Psoas muscle (tissue), 7 donors: ENCODE measurements at regions not wholly inside any gene's neighbourhood (a gene's known extent, or its start where the extent isn't known, plus 50 kb on each side); places are given as distances from the start of the nearest gene placed in this dataset.
A peak's percentile ranks its signal among the peaks of the same experiment; 100 is the strongest.

Experiments
- ATAC-seq, 4 donors: fragments of 200-7000 bp; cut with Tn5 transposase; one replicate each; pipeline ENCODE4 v1.9.1; 2020; ENCODE audit warnings: moderate library complexity in 3 of 4, mild to moderate bottlenecking in 2 of 4
- DNase-seq, 2 donors: peaks; one replicate each; pipeline ENCODE4 v3.0.0-alpha.2; 2020
- H3K27ac ChIP-seq: fragments of 200-600 bp; one replicate; pipeline ENCODE4 v1.8.0; 2022
- H3K27me3 ChIP-seq, 3 donors: fragments of 200-600 bp in 1 of 3; one replicate each; pipeline versions ENCODE4 v1.6.1 to v1.8.0; 2013 to 2022; ENCODE audit warnings: low read length in 2 of 3, mild to moderate bottlenecking in 2 of 3, moderate library complexity in 1 of 3; ENCODE audit not compliant: insufficient read depth in 3 of 3
- H3K36me3 ChIP-seq, 2 donors: fragments of 200-600 bp in 1 of 2; one replicate each; pipeline versions ENCODE4 v1.6.1 to v1.8.0; 2013 to 2022; ENCODE audit warnings: low read depth in 1 of 2, mild to moderate bottlenecking in 1 of 2, moderate library complexity in 1 of 2; ENCODE audit not compliant: insufficient read depth in 1 of 2
- H3K4me1 ChIP-seq: fragments of 200-600 bp; one replicate; pipeline ENCODE4 v1.8.0; 2022
- H3K4me3 ChIP-seq: fragments of 200-600 bp; one replicate; pipeline ENCODE4 v1.8.0; 2022; ENCODE audit warnings: mild to moderate bottlenecking
- H3K9me3 ChIP-seq: fragments of 200-600 bp; one replicate; pipeline ENCODE4 v1.8.0; 2022
- WGBS, 3 donors: extraction: QIAGEN DNeasy Blood & Tissue Kit; methylation state at CpG; one replicate each; pipeline versions ENCODE4 v1.1.6 to v1.1.7; 2013; 5-methylcytosine and 5-hydroxymethylcytosine counted together
- intact Hi-C, 2 donors: fragments of 100-400 bp; cut with DNase I; formaldehyde crosslinking; loops; one replicate each; pipeline versions ENCODE4 v1.11.0 to v1.14.2; 2022
- TF ChIP-seq, protein P1 (sequence below): fragments of 200-600 bp; IDR thresholded peaks from one replicate; pipeline ENCODE4 v1.8.0; 2022; ENCODE audit warnings: antibody characterized with exemption
- donor health status: healthy with polysubstance abuse.
- donor health status: DM: no; HTN: no; CAD: no; lungs with moderate emphysema.
- donor health status: Bipolar disorder and iron deficiency.
- donor health status: healthy.
- donor health status: DM: yes; HTN: yes; CAD: no.
- donor health status: DM: no; HTN: no; CAD: no.
- donor health status: DM: yes; HTN: yes; CAD: no.

GRCh38 chr5:124349931-124350330, 396.5 kb downstream of the ZNF608 start:
- no peaks in the 10 kb centered on the region for H3K4me1 ChIP-seq
- intact Hi-C loops = no loop called here
- TF ChIP-seq, protein P1, sequence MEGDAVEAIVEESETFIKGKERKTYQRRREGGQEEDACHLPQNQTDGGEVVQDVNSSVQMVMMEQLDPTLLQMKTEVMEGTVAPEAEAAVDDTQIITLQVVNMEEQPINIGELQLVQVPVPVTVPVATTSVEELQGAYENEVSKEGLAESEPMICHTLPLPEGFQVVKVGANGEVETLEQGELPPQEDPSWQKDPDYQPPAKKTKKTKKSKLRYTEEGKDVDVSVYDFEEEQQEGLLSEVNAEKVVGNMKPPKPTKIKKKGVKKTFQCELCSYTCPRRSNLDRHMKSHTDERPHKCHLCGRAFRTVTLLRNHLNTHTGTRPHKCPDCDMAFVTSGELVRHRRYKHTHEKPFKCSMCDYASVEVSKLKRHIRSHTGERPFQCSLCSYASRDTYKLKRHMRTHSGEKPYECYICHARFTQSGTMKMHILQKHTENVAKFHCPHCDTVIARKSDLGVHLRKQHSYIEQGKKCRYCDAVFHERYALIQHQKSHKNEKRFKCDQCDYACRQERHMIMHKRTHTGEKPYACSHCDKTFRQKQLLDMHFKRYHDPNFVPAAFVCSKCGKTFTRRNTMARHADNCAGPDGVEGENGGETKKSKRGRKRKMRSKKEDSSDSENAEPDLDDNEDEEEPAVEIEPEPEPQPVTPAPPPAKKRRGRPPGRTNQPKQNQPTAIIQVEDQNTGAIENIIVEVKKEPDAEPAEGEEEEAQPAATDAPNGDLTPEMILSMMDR = no peak

DNA sequence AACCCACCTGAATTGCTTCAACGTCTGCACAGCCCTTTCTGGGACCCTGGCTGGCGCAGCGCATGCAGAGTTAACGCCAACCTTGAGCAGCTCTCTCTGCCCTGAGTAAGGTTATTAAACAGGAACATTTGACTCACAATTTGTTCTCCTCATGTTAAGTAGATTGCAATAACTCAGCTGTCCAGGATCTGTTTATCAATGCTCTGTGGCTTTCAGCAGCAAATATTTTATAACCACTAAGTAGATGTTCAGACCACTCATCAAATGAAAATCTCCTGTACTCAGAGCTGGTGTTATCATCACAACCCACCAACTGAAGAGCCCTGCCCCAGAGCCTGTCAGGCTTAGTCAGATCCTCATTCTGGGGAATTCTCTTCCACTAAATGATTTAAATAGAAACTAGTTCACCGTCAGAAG, 403.0 kb downstream of the ZNF608 start:
- Histone ChIP-seq H3K9me3 (no peaks in the 10 kb centered on the region), H3K27ac (no peak overlapping the region), H3K4me1 (peaks cover 20% of the 10 kb centered on the region), H3K4me3 (no peak overlapping the region), H3K27me3 (no peaks in the 10 kb centered on the region), H3K36me3 (no peaks in the 10 kb centered on the region)
- TF ChIP-seq, protein P1 = no peak
- no peak for DNase-seq
- ATAC-seq = peak; percentile 27 to 93 (median 63)
- intact Hi-C loops = no loop called here
- WGBS, 3 donors = 80 to 94% (median 81%) methylated on average over 5 of the region's 5 CpGs

More at GRCh38 chr5:124349931-124350330, 396.5 kb downstream of the ZNF608 start:
- H3K36me3 ChIP-seq = no peaks in the 10 kb centered on the region
- H3K4me3 ChIP-seq = no peak overlapping the region
- H3K27me3 ChIP-seq = no peaks in the 10 kb centered on the region
- H3K27ac ChIP-seq = no peak overlapping the region
- no peak for ATAC-seq
- no peaks in the 10 kb centered on the region for H3K9me3 ChIP-seq
- WGBS, 3 donors = 96 to 98% (median 97%) methylated on average over 4 of the region's 4 CpGs
- no peak for DNase-seq

GRCh38 chr5:124342986-124343385, 403.5 kb downstream of the ZNF608 start:
- Histone ChIP-seq H3K4me3 (no peak overlapping the region), H3K9me3 (no peaks in the 10 kb centered on the region), H3K27ac (no peak overlapping the region), H3K4me1 (peaks cover 20% of the 10 kb centered on the region), H3K36me3 (no peaks in the 10 kb centered on the region), H3K27me3 (no peaks in the 10 kb centered on the region)
- WGBS, 3 donors = 20 to 65% (median 44%) methylated on average over 1 of the region's 1 CpG
- no peak for ATAC-seq
- TF ChIP-seq, protein P1 = no peak
- DNase-seq = no peak
- intact Hi-C loops = no loop called here

- WGBS, 3 donors = 68 to 81% (median 79%) methylated on average over 7 of the region's 7 CpGs
- no peak for ATAC-seq
- Histone ChIP-seq H3K27ac (no peak overlapping the region), H3K36me3 (no peaks in the 10 kb centered on the region), H3K4me3 (no peak overlapping the region), H3K27me3 (no peaks in the 10 kb centered on the region), H3K4me1 (peaks cover 20% of the 10 kb centered on the region), H3K9me3 (no peaks in the 10 kb centered on the region)
- TF ChIP-seq, protein P1 = no peak
- intact Hi-C loops = no loop called here
- peak in 1 of 2 donors; percentile 38 for DNase-seq
Observed at GRCh38 chr5:124342584-124342983, 403.9 kb downstream of the ZNF608 start.

GRCh38 chr5:124342027-124342471, 404.4 kb downstream of the ZNF608 start:
- peak overlapping the region; percentile 17 for H3K27ac ChIP-seq
- 37 to 50% (median 41%) methylated on average over 1 of the region's 1 CpG for WGBS, 3 donors
- ATAC-seq = no peak
- H3K4me3 ChIP-seq = no peak overlapping the region
- TF ChIP-seq, protein P1 = no peak
- peak in 1 of 2 donors; percentile 17 for DNase-seq
- intact Hi-C loops = no loop called here
- H3K4me1 ChIP-seq = peaks cover 20% of the 10 kb centered on the region
- H3K36me3 ChIP-seq = no peaks in the 10 kb centered on the region
- no peaks in the 10 kb centered on the region for H3K27me3 ChIP-seq
- H3K9me3 ChIP-seq = no peaks in the 10 kb centered on the region
